ENCODE measurements at regions not wholly inside any gene's neighbourhood (a gene's known extent, or its start where the extent isn't known, plus 50 kb on each side); places are given as distances from the start of the nearest gene placed in this dataset.

DNA sequence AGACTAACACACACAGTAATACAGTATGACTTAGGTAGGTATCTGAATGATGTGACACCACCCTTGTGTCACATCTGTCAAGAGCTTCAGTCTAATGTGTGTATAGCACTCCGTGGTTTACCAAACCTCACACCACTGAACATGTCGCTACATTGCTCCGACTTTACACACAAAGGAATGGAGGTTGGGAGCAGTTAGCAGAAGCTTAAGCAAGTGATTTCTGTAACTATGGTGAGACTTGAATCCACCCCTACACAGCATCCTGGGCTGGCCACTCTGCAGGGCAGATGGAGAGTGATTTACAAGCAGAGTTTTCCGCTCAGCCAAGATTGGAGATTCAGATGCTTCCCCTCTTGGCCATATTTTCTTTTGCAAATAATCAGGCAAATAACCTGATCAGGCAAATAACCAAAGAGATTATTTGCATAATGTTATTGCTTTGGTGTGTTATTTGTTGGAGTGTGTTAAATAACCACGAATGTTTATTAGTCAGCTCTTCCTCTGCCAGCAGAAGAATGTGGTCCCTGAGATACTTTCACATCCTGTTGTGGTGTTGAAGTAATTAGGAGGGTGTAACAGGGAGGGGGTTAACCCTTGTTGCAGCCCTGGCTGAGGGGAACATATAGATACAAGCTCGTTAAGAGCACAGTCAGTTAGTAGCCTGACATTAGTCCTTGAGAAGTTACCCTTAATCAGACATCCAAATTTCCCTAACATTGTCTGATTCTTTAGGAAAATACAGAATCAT is 92.8 kb downstream of the SNX18 start:
- H3K36me3 Mint-ChIP-seq (ENCODE audit: insufficient read depth in 2 of 2): peaks cover 3 to 9% of the 10 kb centered on the region in 2 donors
- DNase-seq (peak; percentile 35 to 39), ATAC-seq (replicated peaks in 1 of 2) (peak; percentile 94 to 95)
- no peaks in the 10 kb centered on the region for H3K27me3 Mint-ChIP-seq (ENCODE audit: low read depth)
- peak overlapping the region; percentile 1 for H3K27ac Mint-ChIP-seq
- peak overlapping the region; percentile 16 to 55 for H3K4me3 Mint-ChIP-seq
- peaks cover 20% of the 10 kb centered on the region for H3K4me1 Mint-ChIP-seq (ENCODE audit: low read depth)
- H3K9me3 Mint-ChIP-seq: peaks cover 7 to 8% of the 10 kb centered on the region in 2 donors

DNA sequence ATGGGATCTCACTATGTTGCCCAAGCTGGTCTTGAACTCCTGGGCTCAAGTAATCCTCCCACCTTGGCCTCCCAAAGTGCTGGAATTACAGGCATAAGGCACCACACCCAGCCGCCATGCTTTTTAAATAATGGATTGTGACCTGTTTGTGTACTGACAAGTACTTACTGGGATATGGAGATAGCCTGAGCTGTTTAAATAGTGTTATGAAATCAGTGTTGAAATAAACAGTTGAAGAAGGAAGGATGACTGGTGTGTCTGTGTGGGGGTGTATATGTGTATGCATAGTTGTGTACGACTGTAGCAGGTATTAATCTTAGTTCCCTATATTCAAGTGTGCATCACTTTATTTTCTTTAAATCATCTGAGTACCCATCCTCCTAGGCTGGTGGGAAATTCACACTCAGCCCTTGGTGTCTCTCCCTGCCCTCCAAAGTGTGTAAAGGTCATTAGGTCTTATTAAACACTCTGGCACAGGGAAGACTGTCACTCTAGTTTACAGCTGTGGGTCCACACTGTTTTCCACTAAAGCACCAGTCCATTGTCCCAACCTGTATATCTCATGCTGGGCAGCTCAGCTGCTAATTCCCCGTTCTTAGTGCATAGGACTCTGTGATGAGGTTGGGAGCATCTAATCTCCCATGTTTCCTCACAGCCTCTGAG is 91.0 kb downstream of the SNX18 start:
- Mint-ChIP-seq H3K9me3 (peaks cover 7 to 8% of the 10 kb centered on the region in 2 donors), H3K27ac (no peak overlapping the region), H3K27me3 (ENCODE audit: low read depth) (no peaks in the 10 kb centered on the region), H3K4me1 (ENCODE audit: low read depth) (peaks cover 17% of the 10 kb centered on the region), H3K4me3 (no peak overlapping the region), H3K36me3 (ENCODE audit: insufficient read depth in 2 of 2) (peaks cover 3 to 9% of the 10 kb centered on the region in 2 donors)
- ATAC-seq (replicated peaks in 1 of 2): no peak
- DNase-seq: no peak

- Mint-ChIP-seq H3K9me3 (peaks cover 7 to 11% of the 10 kb centered on the region in 2 donors), H3K4me1 (ENCODE audit: low read depth) (peaks cover 17% of the 10 kb centered on the region), H3K4me3 (no peak overlapping the region), H3K27ac (no peak overlapping the region), H3K36me3 (ENCODE audit: insufficient read depth in 2 of 2) (peaks cover 3 to 9% of the 10 kb centered on the region in 2 donors), H3K27me3 (ENCODE audit: low read depth) (no peaks in the 10 kb centered on the region)
- ATAC-seq (replicated peaks in 1 of 2) (no peak), DNase-seq (no peak)
These were observed 89.4 kb downstream of the SNX18 start for GRCh38 chr5:54607006-54607405.

DNA sequence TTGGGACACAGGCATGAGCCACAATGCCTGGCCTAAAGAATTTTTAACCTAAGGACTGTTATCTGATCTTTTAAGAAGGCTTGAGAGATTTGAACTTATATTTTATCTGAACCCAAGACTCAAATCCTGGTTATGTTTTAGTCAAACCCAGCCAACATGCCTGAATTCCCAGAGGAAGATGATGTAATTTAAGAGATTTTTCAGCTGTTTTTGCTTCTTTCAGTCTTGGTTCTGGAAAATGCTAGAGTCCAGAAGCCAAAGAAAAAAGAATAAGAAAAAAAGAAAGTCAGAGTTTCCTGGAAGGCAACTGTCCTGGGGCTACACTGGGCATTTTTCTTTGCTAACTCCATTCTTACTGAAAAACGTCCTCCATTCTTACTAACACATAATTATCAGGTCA is 85.8 kb downstream of the SNX18 start:
- H3K27ac Mint-ChIP-seq: no peak overlapping the region
- H3K27me3 Mint-ChIP-seq (ENCODE audit: low read depth): no peaks in the 10 kb centered on the region
- no peaks in the 10 kb centered on the region for H3K36me3 Mint-ChIP-seq (ENCODE audit: insufficient read depth in 2 of 2)
- H3K4me3 Mint-ChIP-seq: no peak overlapping the region
- no peak for DNase-seq
- no peak for ATAC-seq (replicated peaks in 1 of 2)
- no peaks in the 10 kb centered on the region for H3K4me1 Mint-ChIP-seq (ENCODE audit: low read depth)
- peaks cover 3 to 5% of the 10 kb centered on the region in 2 donors for H3K9me3 Mint-ChIP-seq

DNA sequence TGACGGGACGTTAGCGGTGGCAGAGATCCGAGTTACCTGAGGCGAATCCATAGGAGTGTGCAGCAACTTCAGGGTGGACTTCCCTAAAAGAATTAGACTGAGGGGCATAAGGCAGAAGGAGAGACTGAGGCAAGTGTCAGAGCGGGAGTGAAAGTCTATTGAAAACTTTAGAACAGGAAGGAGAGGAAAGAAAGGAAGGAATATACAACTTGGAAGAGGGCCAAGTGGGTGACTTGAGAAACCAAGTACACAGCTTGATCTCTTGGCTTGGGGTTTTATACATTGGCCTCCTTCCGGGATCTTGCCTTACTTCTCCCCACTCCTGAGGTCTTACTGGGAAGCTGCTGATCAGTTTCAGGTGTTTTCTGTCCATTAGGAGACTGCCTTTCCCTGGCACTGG is 84.9 kb downstream of the SNX18 start:
- ATAC-seq (replicated peaks in 1 of 2): no peak
- Mint-ChIP-seq H3K9me3 (peaks cover 6 to 9% of the 10 kb centered on the region in 2 donors), H3K27me3 (ENCODE audit: low read depth) (no peaks in the 10 kb centered on the region), H3K36me3 (ENCODE audit: insufficient read depth in 2 of 2) (peaks cover 2 to 5% of the 10 kb centered on the region in 2 donors), H3K27ac (no peak overlapping the region), H3K4me1 (ENCODE audit: low read depth) (no peaks in the 10 kb centered on the region), H3K4me3 (no peak overlapping the region)
- no peak for DNase-seq

DNA sequence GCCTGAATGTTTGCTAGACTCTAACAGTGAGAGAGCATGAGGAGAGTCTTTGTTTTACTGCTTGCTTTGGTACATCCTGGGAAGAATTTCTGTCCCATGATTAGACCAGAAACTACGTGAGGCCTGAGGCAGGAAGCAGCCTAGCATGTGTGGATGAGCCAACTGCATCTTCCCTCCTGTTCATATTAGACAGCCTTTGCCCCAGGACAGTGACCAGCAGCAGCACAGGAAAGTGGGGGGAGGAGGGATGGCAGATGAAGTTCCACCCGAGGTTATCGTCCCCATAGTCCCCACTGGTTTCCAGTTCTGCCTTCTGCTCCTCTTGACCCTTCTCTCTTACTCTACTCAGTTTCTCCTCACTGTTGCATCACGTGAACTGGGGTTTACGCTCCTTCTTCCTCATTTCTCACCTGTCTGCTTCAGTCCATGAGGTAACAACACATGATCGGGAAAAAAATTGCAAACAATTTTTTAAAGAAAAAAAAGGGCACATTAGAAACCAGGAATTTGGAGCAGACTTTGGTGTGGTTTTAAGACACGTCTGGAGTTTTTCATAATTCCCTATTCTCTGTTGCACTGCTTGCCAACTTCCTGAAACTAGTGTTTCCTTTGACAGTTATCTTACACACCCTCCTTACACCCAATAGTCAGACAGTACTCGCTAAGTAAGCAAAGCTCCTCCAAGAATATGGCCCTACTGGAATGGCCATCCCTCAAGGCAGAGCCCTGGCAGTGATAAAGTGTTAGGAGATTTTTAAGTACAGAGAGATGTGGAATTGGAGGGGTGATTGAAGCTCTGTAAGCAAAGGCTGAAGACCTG is 84.1 kb downstream of the SNX18 start:
- DNase-seq (no peak), ATAC-seq (replicated peaks in 1 of 2) (no peak)
- Mint-ChIP-seq H3K27me3 (ENCODE audit: low read depth) (no peaks in the 10 kb centered on the region), H3K36me3 (ENCODE audit: insufficient read depth in 2 of 2) (peaks cover 9 to 12% of the 10 kb centered on the region in 2 donors), H3K4me3 (no peak overlapping the region), H3K27ac (no peak overlapping the region), H3K9me3 (peaks cover 12 to 14% of the 10 kb centered on the region in 2 donors), H3K4me1 (ENCODE audit: low read depth) (no peaks in the 10 kb centered on the region)

Data from activated T-cell treated with anti-CD3 and anti-CD28 coated beads, Interleukin-2, amount 50 U/mL, for 72 hours (primary cell).